Peyer's patch (tissue), 4 donors: ENCODE measurements at regions not wholly inside any gene's neighbourhood (a gene's known extent, or its start where the extent isn't known, plus 50 kb on each side); places are given as distances from the start of the nearest gene placed in this dataset.

Experiments used
- POLR2A ChIP-seq, 2 donors: fragments of 450-650 bp; IDR thresholded peaks; one replicate each; pipeline ENCODE4 v1.5.1; 2017; ENCODE audit warnings: antibody characterized with exemption in 2 of 2, mild to moderate bottlenecking in 2 of 2, moderate library complexity in 2 of 2
- TF ChIP-seq, protein P1 (sequence below), 6 experiments: fragments of 450-650 bp in 4 of 6; fragments of 200-600 bp in 2 of 6; sonication (generic) in 1 of 6; IDR thresholded peaks; one replicate each; pipeline ENCODE4 v1.5.1; 2017 to 2019; ENCODE audit warnings: antibody characterized with exemption in 6 of 6, mild to moderate bottlenecking in 3 of 6, moderate library complexity in 1 of 6

DNA sequence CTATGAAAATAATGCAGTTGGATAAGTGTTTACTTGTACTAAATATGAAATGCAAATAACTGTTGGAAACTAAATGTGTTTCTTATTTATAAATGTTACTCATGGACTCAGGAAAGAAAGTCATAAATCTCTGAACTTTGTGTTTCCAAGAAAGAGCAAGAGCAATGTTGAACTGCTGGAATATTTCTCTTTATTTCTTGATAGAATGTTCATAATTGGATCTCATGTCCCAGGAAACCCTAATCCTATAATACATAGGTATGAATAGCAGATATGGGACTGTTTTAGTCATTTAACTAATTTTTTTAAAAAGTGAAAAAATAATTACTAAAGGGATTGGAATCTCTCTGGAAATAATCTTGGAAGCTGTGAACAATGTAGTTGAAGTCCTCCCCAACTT is 245.0 kb upstream of the ACTBL2 start:
- TF ChIP-seq, protein P1, sequence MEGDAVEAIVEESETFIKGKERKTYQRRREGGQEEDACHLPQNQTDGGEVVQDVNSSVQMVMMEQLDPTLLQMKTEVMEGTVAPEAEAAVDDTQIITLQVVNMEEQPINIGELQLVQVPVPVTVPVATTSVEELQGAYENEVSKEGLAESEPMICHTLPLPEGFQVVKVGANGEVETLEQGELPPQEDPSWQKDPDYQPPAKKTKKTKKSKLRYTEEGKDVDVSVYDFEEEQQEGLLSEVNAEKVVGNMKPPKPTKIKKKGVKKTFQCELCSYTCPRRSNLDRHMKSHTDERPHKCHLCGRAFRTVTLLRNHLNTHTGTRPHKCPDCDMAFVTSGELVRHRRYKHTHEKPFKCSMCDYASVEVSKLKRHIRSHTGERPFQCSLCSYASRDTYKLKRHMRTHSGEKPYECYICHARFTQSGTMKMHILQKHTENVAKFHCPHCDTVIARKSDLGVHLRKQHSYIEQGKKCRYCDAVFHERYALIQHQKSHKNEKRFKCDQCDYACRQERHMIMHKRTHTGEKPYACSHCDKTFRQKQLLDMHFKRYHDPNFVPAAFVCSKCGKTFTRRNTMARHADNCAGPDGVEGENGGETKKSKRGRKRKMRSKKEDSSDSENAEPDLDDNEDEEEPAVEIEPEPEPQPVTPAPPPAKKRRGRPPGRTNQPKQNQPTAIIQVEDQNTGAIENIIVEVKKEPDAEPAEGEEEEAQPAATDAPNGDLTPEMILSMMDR (IDR thresholded peaks at IDR 0.05), result no peak
- no peak for TF ChIP-seq POLR2A (IDR thresholded peaks at IDR 0.05)
